Activated CD4-positive, alpha-beta T cell treated with anti-CD3 and anti-CD28 coated beads, Interleukin-2, amount 10 ng/mL, durations not matched to agents 24 days and 14 days (primary cell): ENCODE measurements at regions not wholly inside any gene's neighbourhood (a gene's known extent, or its start where the extent isn't known, plus 50 kb on each side); places are given as distances from the start of the nearest gene placed in this dataset.

Source experiments
- DNase-seq: peaks from one replicate; pipeline ENCODE4 v3.0.0; 2022
- H3K27ac Mint-ChIP-seq: one replicate; pipeline ENCODE4 v1.8.0; 2022; ENCODE audit warnings: mild to moderate bottlenecking, mixed read lengths
- H3K27me3 Mint-ChIP-seq: one replicate; pipeline ENCODE4 v1.8.0; 2022; ENCODE audit warnings: mixed read lengths
- H3K36me3 Mint-ChIP-seq: one replicate; pipeline ENCODE4 v1.8.0; 2022; ENCODE audit warnings: low read depth, mild to moderate bottlenecking, mixed read lengths
- H3K4me1 Mint-ChIP-seq: one replicate; pipeline ENCODE4 v1.8.0; 2021; ENCODE audit warnings: mixed read lengths
- H3K4me3 Mint-ChIP-seq: one replicate; pipeline ENCODE4 v1.8.0; 2022; ENCODE audit warnings: mild to moderate bottlenecking, moderate library complexity, mixed read lengths
- H3K9me3 Mint-ChIP-seq: one replicate; pipeline ENCODE4 v1.8.0; 2021; ENCODE audit warnings: mixed read lengths
- intact Hi-C: fragments of 100-400 bp; cut with micrococcal nuclease; formaldehyde crosslinking; loops from one replicate; pipeline ENCODE4 v1.15.1; 2023

GRCh38 chr7:68911754-68912153 is 686.5 kb upstream of the AUTS2 start:
- Mint-ChIP-seq H3K36me3 (no peaks in the 10 kb centered on the region), H3K27ac (no peak overlapping the region), H3K4me3 (no peak overlapping the region), H3K4me1 (no peaks in the 10 kb centered on the region), H3K9me3 (peaks cover 10% of the 10 kb centered on the region), H3K27me3 (no peaks in the 10 kb centered on the region)
- no peak for DNase-seq
- intact Hi-C loops = no loop called here

GRCh38 chr7:68914006-68914405 is 684.3 kb upstream of the AUTS2 start:
- DNase-seq = no peak
- H3K4me3 Mint-ChIP-seq = no peak overlapping the region
- H3K9me3 Mint-ChIP-seq = peaks cover 13% of the 10 kb centered on the region
- intact Hi-C loops = no loop called here
- peaks cover 2% of the 10 kb centered on the region for H3K36me3 Mint-ChIP-seq
- H3K27me3 Mint-ChIP-seq = no peaks in the 10 kb centered on the region
- H3K27ac Mint-ChIP-seq = no peak overlapping the region
- no peaks in the 10 kb centered on the region for H3K4me1 Mint-ChIP-seq

GRCh38 chr7:68917041-68917651 is 681.1 kb upstream of the AUTS2 start:
- no peak overlapping the region for H3K27ac Mint-ChIP-seq
- H3K36me3 Mint-ChIP-seq = peaks cover 2% of the 10 kb centered on the region
- H3K27me3 Mint-ChIP-seq = no peaks in the 10 kb centered on the region
- H3K9me3 Mint-ChIP-seq = peaks cover 24% of the 10 kb centered on the region
- intact Hi-C loops = no loop called here
- H3K4me1 Mint-ChIP-seq = no peaks in the 10 kb centered on the region
- DNase-seq = no peak
- H3K4me3 Mint-ChIP-seq = no peak overlapping the region

GRCh38 chr7:68918621-68919020 is 679.7 kb upstream of the AUTS2 start:
- H3K27ac Mint-ChIP-seq = no peak overlapping the region
- H3K27me3 Mint-ChIP-seq = no peaks in the 10 kb centered on the region
- peaks cover 2% of the 10 kb centered on the region for H3K36me3 Mint-ChIP-seq
- no peak for DNase-seq
- no peaks in the 10 kb centered on the region for H3K4me1 Mint-ChIP-seq
- H3K4me3 Mint-ChIP-seq = no peak overlapping the region
- intact Hi-C loops = no loop called here
- peaks cover 20% of the 10 kb centered on the region for H3K9me3 Mint-ChIP-seq

- no peak overlapping the region for H3K27ac Mint-ChIP-seq
- DNase-seq = no peak
- peaks cover 23% of the 10 kb centered on the region for H3K9me3 Mint-ChIP-seq
- intact Hi-C loops = no loop called here
- no peaks in the 10 kb centered on the region for H3K4me1 Mint-ChIP-seq
- H3K4me3 Mint-ChIP-seq = no peak overlapping the region
- H3K36me3 Mint-ChIP-seq = no peaks in the 10 kb centered on the region
- H3K27me3 Mint-ChIP-seq = no peaks in the 10 kb centered on the region
These were observed 675.4 kb upstream of the AUTS2 start for GRCh38 chr7:68922850-68923249.

GRCh38 chr7:68925241-68925640 is 673.0 kb upstream of the AUTS2 start:
- Mint-ChIP-seq H3K27me3 (no peaks in the 10 kb centered on the region), H3K4me3 (no peak overlapping the region), H3K9me3 (peaks cover 21% of the 10 kb centered on the region), H3K36me3 (no peaks in the 10 kb centered on the region), H3K4me1 (no peaks in the 10 kb centered on the region), H3K27ac (no peak overlapping the region)
- DNase-seq = no peak
- intact Hi-C loops = no loop called here

GRCh38 chr7:68929781-68930261 is 668.5 kb upstream of the AUTS2 start:
- no peaks in the 10 kb centered on the region for H3K36me3 Mint-ChIP-seq
- H3K9me3 Mint-ChIP-seq = peaks cover 24% of the 10 kb centered on the region
- H3K27ac Mint-ChIP-seq = no peak overlapping the region
- intact Hi-C loops = no loop called here
- no peak overlapping the region for H3K4me3 Mint-ChIP-seq
- H3K4me1 Mint-ChIP-seq = no peaks in the 10 kb centered on the region
- H3K27me3 Mint-ChIP-seq = no peaks in the 10 kb centered on the region
- DNase-seq = no peak

- Mint-ChIP-seq H3K27ac (no peak overlapping the region), H3K27me3 (no peaks in the 10 kb centered on the region), H3K36me3 (no peaks in the 10 kb centered on the region), H3K4me3 (no peak overlapping the region), H3K9me3 (peaks cover 19% of the 10 kb centered on the region), H3K4me1 (no peaks in the 10 kb centered on the region)
- no peak for DNase-seq
- intact Hi-C loops = no loop called here
These were observed 661.7 kb upstream of the AUTS2 start for GRCh38 chr7:68936471-68937035.

GRCh38 chr7:68938151-68938550 is 660.1 kb upstream of the AUTS2 start:
- Mint-ChIP-seq H3K9me3 (peaks cover 17% of the 10 kb centered on the region), H3K4me3 (no peak overlapping the region), H3K27ac (no peak overlapping the region), H3K27me3 (no peaks in the 10 kb centered on the region), H3K4me1 (no peaks in the 10 kb centered on the region), H3K36me3 (no peaks in the 10 kb centered on the region)
- no peak for DNase-seq
- intact Hi-C loops = no loop called here

GRCh38 chr7:68943786-68944185 is 654.5 kb upstream of the AUTS2 start:
- Mint-ChIP-seq H3K4me3 (no peak overlapping the region), H3K9me3 (peaks cover 12% of the 10 kb centered on the region), H3K4me1 (no peaks in the 10 kb centered on the region), H3K27me3 (no peaks in the 10 kb centered on the region), H3K36me3 (no peaks in the 10 kb centered on the region), H3K27ac (no peak overlapping the region)
- intact Hi-C loops = no loop called here
- DNase-seq = no peak

- Mint-ChIP-seq H3K27ac (no peak overlapping the region), H3K4me1 (no peaks in the 10 kb centered on the region), H3K9me3 (peaks cover 14% of the 10 kb centered on the region), H3K27me3 (no peaks in the 10 kb centered on the region), H3K4me3 (no peak overlapping the region), H3K36me3 (no peaks in the 10 kb centered on the region)
- intact Hi-C loops = no loop called here
- DNase-seq = no peak
These were observed 642.6 kb upstream of the AUTS2 start for GRCh38 chr7:68955656-68956055.

- no peak overlapping the region for H3K4me3 Mint-ChIP-seq
- intact Hi-C loops = no loop called here
- no peaks in the 10 kb centered on the region for H3K27me3 Mint-ChIP-seq
These were observed 639.7 kb upstream of the AUTS2 start for GRCh38 chr7:68958571-68958970.

GRCh38 chr7:68963552-68963951 is 634.7 kb upstream of the AUTS2 start:
- intact Hi-C loops = no loop called here

More at GRCh38 chr7:68958571-68958970, 639.7 kb upstream of the AUTS2 start:
- H3K27ac Mint-ChIP-seq = no peak overlapping the region
- no peaks in the 10 kb centered on the region for H3K4me1 Mint-ChIP-seq
- H3K36me3 Mint-ChIP-seq = no peaks in the 10 kb centered on the region
- no peak for DNase-seq
- peaks cover 9% of the 10 kb centered on the region for H3K9me3 Mint-ChIP-seq

GRCh38 chr7:68964060-68964459 is 634.2 kb upstream of the AUTS2 start:
- Mint-ChIP-seq H3K27ac (no peak overlapping the region), H3K36me3 (no peaks in the 10 kb centered on the region), H3K9me3 (peaks cover 9% of the 10 kb centered on the region), H3K27me3 (no peaks in the 10 kb centered on the region), H3K4me1 (no peaks in the 10 kb centered on the region), H3K4me3 (no peak overlapping the region)
- intact Hi-C loops = no loop called here
- DNase-seq = no peak

More at GRCh38 chr7:68963552-68963951, 634.7 kb upstream of the AUTS2 start:
- Mint-ChIP-seq H3K4me1 (no peaks in the 10 kb centered on the region), H3K27me3 (no peaks in the 10 kb centered on the region), H3K4me3 (no peak overlapping the region), H3K36me3 (no peaks in the 10 kb centered on the region), H3K27ac (no peak overlapping the region), H3K9me3 (peaks cover 9% of the 10 kb centered on the region)
- no peak for DNase-seq

- Mint-ChIP-seq H3K9me3 (peaks cover 12% of the 10 kb centered on the region), H3K4me3 (no peak overlapping the region), H3K27me3 (no peaks in the 10 kb centered on the region), H3K27ac (no peak overlapping the region), H3K4me1 (no peaks in the 10 kb centered on the region), H3K36me3 (no peaks in the 10 kb centered on the region)
- intact Hi-C loops = no loop called here
- DNase-seq = no peak
These were observed 632.9 kb upstream of the AUTS2 start for GRCh38 chr7:68965351-68965750.
